Activated naive CD4-positive, alpha-beta T cell (primary cell): ENCODE measurements at regions not wholly inside any gene's neighbourhood (a gene's known extent, or its start where the extent isn't known, plus 50 kb on each side); places are given as distances from the start of the nearest gene placed in this dataset.
"Not testable (repeated sequence)": the region's sequence is repeated elsewhere in the genome, so short reads cannot be mapped to it uniquely, and the experiment has no call there.

Experiments
- DNase-seq, 4 experiments: peaks; one replicate each; lab custom pipeline; 2025; lab: John Stamatoyannopoulos, UW

DNA sequence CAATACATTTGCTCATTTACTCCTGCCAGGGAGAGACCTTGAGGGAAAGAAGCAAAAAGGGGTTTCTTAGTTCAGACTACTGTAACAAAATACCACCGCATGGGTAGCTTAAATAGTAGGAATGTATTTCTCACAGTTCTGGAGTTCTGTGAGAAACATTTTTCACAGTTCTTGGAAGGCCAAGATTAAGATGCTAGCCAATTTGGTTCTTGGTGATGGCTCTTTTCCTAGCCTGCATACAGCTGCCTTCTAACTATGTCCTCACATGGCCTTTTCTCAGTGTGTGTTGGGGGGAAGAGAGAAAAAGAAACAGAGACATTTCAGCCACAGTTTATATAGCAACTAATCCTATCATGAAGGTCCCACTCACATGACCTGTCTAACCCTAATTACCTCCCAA is 1644.7 kb upstream of the C9orf72 start:
- DNase-seq: no peak

DNA sequence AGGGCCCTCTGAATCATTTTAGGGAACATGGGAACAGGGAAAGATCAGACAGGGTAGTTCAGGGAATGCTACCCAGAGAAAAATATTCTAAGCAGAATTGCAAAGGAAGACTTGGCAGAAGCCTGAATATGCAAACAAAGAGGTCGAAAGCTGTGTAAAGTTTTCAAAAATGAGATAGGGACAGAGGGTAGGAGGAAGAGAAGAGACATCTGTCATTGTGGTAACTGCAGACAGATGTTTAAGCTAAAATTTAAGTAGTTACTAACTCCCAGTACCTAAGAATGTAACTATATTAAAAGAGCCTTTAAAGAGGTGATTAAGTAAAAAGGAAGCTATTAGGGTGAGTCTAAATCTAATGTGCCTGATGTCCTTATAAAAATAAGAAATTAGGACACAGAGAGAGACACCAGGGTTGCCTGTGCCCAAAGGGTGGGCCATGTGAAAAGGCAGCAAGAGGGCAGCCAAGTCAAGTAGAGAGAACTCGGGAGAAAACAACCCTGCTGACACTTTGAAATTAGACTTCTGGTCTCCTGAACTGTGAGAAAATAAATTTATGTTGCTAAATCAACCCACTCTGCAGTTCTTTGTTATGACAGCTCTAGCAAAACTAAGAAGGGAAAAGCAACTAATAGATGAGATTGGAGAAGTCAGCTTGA is 1647.4 kb upstream of the C9orf72 start:
- no peak for DNase-seq

DNA sequence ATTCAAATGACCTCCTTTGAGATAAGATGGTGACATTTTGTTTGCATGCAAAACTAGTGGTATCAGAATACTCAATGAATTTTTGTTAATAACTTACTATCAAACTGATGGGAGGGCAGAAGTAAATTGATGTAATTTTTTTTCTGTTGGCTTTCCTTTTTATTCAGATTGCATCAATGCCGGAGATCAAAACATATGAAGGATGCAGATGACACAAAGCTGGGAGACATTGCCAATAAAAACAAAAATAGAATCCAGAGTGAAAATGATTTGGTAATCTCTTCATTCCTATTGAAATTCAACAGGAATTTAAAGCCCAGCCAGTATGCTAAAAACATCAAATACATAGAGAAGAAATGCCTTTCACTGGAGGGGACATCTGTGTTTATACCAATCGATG is 1655.3 kb upstream of the C9orf72 start:
- no peak for DNase-seq

DNA sequence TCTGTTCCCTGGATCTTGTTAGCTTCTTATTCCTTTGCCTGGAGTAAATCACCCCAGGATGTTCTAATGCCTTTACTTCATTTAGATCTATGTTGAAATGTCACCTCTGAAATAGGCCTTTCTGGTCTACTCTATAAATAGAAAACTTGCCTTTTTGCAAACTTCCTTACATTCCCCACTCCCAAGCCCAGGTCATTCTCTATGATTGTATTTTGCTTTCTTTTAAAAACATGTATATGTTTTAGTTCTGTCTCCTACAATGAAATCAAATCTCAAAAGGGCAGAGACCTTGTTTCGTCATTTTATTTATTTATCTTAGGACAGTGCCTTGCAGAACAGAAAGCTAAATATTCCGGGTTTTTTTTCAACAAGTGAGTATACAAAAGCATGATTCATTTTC is 1657.7 kb upstream of the C9orf72 start:
- DNase-seq: no peak

DNA sequence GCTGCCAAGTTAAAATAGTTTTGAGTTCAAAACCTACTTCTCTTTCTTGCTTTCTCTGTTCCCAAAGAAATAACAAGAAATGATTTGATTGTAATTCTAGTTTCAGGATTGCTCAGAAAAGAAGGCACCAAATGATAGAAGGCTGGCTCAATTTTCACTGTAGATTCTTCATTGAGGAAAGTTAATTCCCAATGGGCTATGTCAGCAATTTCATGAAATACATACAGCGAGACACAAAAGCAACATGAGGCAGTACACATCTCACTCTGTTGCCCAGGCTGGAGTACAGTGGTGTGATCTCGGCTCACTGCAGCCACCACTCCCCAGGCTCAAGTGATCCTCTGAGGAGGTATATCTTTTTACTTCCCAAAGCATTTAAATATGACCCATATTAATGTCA is 1659.9 kb upstream of the C9orf72 start:
- no peak for DNase-seq

DNA sequence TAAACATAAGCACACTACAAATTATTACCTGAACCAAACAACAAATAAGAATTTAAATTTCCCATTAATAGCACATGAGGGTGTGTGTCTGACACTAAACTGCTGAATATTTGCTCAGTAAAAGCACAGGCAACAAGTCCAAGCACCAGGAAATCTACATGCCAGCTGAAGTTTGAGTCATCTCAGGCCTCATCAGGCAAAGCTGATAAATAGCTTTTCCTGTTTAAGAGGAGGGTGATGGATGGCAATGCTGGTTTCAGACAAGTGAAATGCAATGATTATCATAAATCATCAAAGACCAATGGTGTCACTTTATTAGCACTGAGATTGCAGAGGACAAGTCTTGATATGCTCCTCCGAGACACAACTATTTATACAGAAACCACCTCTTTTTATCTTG is 1668.0 kb upstream of the C9orf72 start:
- no peak for DNase-seq

DNA sequence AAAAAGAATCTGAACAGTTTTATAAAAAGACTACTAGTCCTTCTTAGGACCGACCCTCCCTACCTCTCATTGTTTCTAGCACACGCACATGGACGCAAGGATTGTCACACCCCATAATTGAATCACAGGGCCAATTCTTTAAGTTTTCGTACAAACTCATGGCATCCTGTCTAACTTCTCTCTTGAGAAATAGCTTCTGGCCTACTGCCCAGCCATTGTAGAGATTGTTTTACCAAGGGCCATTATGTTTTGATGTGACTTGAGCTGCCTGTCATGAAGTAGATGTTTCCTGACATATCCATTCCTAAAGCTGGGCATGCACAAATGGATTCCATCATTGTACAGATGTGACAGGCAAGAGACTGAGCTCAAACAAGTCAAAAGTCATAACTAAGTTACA is 1672.1 kb upstream of the C9orf72 start:
- DNase-seq: no peak

DNA sequence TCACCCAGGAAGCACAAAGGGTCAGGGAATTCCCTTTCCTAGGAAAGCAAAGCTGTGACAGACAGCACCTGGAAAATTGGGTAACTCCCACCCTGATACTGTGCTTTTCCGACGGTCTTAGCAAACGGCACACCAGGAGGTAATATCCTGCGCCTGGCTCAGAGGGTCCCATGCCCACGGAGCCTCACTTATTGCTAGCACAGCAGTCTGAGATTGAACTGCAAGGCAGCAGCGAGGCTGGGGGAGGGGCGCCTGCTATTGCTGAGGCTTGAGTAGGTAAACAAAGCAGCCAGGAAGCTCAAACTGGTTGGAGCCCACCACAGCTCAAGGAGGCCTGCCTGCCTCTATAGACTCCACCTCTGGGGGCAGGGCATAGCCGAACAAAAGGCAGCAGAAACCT is 1697.1 kb upstream of the C9orf72 start:
- DNase-seq: not testable (repeated sequence)

DNA sequence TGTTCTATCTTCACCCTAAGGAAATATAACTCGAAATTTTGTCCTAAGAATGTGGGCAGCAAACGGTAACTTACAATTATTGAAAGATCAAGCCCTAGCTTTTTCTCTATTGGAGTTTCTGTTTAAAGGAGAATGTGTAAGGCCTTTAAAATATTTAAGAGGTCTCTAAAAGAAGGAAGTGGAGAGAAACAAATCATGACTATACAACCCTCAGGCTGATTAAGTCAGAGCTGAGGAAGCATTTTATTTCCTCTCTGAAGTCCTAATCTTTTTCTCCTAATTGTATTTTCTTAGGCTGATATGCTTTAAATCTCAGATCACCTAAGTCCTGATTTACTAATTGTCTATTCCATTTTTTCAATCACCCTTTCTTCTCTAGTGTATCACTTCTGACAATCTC is 1708.8 kb upstream of the C9orf72 start:
- DNase-seq: no peak

DNA sequence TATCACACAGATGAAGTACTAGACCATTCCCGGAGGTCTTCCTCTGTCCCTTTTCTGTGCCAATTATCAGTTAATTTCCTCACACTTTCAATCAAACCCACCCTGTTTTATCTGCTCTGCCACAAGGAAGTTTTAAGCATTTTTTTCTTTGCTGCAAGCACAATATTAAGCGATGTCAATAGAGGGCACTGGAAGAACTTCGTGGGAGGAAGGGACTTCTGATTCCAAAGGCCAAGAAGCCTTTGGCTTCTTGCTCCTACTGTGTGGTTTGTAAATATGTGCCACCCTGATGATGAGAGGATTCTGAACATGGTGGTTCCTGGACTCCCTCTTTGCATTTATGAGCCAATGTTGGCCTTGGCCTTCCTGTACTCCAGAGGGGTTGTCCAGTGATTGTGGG is 1712.5 kb upstream of the C9orf72 start:
- no peak for DNase-seq

DNA sequence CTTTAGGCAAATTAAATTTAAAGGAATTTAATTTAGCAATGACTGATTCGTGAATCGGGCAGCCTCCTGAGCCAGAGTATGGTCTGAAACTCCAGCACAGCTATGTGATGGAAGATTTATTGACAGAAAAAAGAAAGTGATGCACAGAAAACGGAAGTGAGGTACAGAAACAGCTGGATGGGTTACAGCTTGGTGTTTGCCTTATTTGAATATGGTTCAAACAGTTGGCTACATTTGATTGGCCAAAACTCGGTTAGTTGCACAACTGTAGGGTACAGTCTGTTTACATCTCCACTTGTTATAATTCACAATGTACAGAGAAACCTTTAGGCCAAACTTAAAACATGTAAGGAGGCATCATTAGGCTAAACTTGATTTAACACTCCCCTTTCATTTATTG is 1716.1 kb upstream of the C9orf72 start:
- no peak for DNase-seq

DNA sequence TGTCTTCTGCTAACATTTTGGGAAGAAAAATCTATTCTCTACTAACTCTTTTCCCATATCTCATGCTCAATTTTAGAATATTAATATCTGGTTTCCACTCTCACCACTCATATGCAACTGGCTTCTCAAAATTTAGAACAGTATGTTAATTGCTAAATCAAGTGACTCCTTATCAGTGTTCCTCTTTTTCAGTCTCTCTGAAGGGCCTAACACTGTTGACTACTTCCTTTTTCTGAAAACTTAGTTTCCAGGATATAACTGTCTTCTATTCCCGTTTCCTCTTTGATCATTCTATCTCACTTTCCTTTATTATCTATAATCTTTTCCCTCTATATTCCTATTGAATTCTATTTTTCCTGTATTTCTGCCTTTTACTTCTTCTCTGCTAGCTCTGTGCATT is 1717.2 kb upstream of the C9orf72 start:
- DNase-seq: no peak

DNA sequence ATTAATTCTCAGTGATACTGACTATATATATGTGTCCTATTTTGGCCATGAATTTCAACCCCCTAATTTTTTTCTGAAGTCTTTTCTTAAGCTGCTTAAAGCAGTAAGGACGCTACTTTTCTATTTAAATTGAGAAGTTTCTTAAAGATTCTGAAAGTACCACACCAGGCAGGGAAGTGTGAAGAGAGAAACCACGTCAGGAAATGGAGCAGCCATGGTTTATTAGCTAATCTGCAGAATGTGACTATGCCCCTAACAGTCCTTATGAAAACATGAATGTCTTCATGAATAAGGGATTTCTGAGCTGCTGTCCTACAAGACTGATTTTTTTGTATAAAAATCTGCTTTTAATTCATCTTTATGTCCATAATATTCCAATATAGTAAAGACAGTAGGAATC is 1724.3 kb upstream of the C9orf72 start:
- no peak for DNase-seq

DNA sequence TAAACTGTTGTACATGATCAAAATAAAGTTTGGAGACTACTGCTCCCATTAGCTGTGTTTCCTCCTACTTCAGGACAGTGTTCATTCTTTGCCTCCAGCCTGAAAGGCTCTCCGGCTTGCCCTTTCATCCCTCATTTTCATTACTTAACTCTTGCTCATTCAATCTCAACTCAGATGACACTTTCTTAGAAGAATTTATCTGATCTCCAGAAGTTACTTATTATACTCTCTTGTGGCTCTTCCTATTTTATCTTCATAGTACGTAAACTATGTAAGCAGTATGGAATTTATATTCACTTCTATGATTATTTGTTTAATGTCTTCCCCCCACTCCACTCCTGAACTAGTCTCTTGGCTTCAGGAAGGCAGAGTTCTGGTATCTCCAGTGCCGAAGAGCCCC is 1737.9 kb upstream of the C9orf72 start:
- no peak for DNase-seq

DNA sequence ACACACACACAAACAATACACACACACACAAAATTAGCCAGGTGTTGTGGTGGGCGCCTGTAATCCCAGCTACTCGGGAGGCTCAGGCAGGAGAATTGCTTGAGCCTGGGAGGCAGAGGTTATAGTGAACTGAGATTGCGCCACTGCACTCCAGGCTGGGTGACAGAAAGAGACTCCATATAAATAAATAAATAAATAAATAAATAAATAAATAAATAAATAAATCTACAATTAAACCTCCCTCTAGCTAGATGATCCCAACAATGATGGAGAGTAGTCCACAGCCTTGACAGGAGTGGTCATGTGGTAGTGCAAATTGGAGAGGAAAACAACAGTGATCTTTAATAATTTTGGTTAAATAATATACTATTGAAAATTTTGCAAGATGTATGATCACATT is 1739.0 kb upstream of the C9orf72 start:
- no peak for DNase-seq

DNA sequence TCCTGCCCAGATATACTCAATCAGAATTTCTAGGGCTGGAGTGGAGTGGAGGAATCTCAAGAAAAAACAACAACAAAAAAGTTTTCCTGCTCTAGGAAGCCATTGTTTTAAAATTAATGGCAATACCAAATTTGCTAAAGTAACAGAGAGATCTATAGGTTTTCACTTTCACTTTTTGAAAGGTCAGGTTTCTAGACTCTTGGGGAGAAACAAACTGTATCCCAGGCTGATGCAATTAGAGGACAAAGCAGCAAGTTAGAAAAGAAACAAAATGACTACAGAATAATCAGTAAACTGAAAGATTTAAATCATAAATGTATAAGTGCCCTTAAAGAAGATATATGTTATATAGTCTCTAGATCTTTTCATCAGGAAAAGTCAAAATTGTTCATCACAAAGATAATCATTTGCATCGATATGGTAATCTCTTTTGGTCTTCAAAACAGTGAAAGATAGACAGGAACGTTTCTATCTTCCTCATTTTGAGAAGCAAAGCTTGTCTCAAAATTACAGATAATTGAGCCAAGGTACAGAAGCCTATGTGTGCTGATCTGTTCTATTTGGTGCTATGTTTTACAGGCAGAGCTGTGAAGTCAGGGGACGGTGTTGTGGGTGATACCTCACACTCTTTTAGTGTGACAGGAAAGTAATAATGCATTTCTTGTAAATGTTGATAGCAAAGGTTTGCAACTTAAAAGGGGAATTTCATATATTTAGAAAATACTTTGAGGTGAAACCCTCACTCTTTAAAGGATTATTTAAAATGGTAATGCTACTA is 1746.6 kb upstream of the C9orf72 start:
- DNase-seq: no peak

DNA sequence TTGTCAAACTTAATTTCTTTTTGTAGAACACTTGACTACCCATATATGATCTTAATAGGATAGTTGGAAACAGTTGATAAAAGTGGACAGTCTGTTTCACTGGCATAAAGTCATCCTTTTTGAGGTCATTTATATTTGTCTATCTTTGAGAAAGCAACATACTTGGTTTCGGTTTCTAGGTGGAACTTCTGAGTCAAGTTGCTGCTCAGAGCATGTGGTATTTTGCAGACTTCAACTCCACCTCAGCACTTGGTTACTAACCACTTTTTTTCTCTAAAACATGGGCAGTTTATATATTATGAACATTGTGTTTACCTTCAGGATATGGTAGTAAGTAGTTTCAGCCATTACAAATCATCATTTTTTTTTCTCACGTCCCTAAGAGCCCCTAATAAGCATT is 1749.0 kb upstream of the C9orf72 start:
- no peak for DNase-seq

DNA sequence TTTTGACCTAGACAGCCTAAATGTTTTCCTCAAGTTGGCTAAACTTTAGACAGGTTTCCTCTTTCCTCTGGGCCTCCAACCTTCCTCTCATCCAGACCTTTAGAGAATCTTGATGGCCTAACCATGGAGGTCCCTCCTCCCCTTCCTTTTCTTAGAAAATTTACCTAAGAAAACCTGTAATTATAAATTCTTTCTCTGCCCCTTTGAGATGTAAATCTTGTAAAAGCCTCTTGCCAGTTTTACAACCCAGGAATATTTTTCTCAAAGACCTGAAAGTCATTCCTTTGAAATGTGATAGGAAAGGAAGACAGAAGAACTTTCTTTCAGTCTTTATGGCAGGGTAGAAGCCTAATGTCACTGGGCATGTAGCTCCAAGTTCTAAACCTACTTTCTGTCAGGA is 1752.6 kb upstream of the C9orf72 start:
- DNase-seq: no peak

DNA sequence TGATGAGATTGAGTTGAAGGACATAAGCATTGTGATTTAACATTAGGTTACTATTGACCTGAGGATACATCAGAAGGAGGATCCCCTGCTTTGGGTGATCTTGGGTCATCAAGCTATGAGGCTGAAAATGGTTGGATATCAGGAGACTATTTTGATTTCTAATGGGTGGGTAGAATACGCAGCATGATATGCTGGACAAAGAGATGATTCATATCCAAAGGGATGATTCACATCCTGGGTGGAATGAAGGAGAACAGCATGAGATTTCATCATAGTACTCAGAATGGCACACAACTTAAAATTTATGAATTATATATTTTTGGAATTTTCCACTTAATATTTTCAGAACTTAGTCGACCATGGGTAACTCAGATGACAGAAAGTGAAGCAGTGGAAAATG is 1759.5 kb upstream of the C9orf72 start:
- DNase-seq: no peak

DNA sequence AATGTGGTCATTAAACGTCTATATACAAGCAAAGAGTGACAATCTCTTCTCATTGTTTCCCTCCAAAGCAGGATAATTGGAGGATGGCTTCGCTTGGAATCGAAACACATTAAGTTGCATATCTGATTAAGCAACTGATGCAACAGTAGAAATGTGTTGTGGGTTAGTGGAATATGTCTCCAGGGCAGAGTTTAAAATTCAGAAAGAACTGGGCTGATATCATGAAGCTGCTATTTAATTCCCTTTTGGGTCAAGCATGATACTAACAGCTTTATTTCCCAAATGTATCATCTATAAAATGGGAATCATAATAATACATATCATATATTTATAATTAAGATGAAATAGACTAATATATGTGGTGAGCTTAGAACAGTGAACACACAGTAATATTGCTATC is 1763.0 kb upstream of the C9orf72 start:
- no peak for DNase-seq

DNA sequence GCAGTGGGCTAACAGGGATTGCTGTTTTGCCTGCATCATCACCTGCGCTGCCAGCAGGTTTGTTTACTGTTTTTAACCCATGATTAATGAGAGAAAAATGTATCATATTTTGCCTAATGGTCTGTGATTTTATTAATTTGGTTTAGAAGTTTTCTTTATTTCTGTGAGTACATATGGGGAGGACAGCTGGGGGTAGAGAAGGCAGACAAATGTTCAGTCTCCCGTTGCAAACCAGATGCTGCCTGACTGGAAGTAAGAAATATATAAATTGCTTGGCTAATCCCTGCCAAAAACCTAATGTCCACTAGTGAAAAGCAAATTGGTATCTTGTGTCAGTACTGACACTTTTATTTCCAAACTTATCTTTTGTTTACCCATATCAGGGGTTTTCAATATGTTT is 1766.1 kb upstream of the C9orf72 start:
- DNase-seq: no peak

DNA sequence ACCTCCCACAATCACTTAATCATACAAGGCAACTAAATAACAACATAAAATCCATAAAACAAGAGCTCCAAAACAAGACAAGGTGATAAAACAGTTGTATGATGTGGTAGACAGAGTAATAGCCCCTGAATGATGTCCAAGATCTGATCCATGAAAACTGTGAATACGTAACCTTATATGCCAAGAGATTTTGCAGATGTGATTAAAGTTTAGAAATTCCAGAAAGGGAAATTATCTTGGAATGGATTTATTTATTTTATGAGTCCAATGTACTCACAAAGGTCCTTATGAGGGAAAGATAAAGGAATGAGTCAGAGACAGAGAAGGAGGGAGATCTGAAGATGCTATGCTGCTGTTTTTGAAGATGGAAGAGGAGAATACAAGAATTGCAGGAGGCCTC is 1775.7 kb upstream of the C9orf72 start:
- no peak for DNase-seq

DNA sequence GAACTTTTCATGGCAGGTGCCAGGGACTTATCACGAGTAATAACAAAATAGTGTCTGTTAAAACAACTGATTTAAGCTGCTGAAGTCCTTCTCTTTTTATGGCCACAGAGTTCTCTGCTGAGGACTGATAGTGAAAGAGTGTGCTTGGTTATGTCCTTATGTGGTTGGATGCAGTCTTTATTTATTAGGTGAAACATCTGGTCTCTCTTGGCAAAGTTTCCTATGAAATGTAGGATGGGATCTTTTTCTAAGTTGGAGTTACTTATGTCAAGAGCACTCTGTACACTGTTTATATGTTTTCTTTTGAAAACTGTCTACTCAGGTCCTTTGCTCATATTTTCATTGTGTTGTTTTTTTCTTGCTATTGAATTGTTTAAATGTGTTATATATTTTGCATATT is 1816.1 kb upstream of the C9orf72 start:
- DNase-seq: no peak

DNA sequence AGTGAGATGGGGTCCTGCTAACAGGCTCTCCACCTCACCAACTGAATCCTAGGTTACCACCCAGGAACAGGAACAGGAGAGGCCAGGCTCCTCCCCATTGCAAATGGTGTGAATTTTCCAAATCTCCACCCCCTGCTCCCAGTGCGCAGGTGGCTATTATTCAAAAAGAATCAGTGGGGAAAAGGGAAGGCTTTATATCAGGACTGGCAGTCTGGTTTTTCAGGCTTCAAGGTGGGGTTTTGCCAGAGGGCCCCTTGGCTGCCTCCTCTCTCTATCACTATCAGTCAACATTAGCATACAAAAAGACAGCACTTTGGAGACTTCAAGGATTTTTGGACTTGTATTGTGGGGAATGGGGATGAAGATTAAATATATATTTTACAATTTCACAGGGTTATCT is 1817.6 kb upstream of the C9orf72 start:
- DNase-seq: no peak
